ENCODE measurements at regions not wholly inside any gene's neighbourhood (a gene's known extent, or its start where the extent isn't known, plus 50 kb on each side); places are given as distances from the start of the nearest gene placed in this dataset.

- DNase-seq (ENCODE audit: low spot score) = no peak
Measured at GRCh38 chr7:25553580-25554291, 325.4 kb upstream of the NPVF start.

GRCh38 chr7:25557379-25557917 lies 329.2 kb upstream of the NPVF start:
- no peak for DNase-seq (ENCODE audit: low spot score)

DNA sequence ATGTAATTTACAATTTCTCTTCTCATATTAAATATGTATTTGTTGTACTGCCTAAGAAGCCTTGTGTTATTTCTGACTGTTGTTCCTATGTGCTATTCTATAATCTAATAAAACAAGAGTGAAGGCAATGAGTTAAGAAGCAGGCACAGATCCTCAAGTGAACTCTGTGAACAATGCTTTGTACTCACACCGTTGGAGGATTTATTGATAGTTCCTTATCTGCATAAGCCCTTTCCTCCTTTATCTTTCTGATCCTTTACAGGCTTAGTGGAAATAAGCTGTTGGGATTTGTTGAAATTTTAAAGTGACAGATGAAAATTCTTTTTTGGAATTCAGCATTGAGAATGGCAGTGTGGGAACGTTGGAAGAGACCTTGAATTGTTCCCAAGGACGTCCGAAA lies 329.6 kb upstream of the NPVF start:
- no peak for DNase-seq (ENCODE audit: low spot score)

- DNase-seq (ENCODE audit: low spot score) = no peak
Measured at GRCh38 chr7:25558605-25559004, 330.3 kb upstream of the NPVF start.

- no peak for DNase-seq (ENCODE audit: low spot score)
Measured at GRCh38 chr7:25559581-25560367, 331.5 kb upstream of the NPVF start.

- DNase-seq (ENCODE audit: low spot score) = no peak
Measured at GRCh38 chr7:25562673-25563182, 334.4 kb upstream of the NPVF start.

- peak; percentile 9 for DNase-seq (ENCODE audit: low spot score)
Measured at GRCh38 chr7:25565002-25565401, 336.7 kb upstream of the NPVF start.

- peak; percentile 72 for DNase-seq (ENCODE audit: low spot score)
Measured at GRCh38 chr7:25565949-25566348, 337.7 kb upstream of the NPVF start.

GRCh38 chr7:25567430-25567829 lies 339.1 kb upstream of the NPVF start:
- no peak for DNase-seq (ENCODE audit: low spot score)

DNA sequence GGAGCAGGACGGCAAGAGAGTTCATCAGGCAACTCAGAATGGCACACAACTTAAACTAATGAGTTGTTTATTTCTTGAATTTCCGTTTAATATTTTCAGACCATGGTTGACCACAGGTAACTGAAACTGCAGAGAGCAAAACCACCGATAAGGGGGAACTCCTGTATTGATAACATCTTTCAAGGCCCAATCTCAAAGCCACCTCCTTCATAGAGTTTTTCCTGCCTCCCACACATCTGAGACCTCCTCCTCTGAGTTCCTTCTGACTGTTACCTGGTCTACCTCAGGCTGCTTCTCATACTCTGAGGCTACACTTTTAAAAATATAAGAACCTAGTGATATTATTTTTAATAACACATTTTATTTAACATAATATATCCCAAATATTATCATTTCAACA lies 341.5 kb upstream of the NPVF start:
- no peak for DNase-seq (ENCODE audit: low spot score)

- no peak for DNase-seq (ENCODE audit: low spot score)
Measured at GRCh38 chr7:25572423-25572822, 344.1 kb upstream of the NPVF start.

DNA sequence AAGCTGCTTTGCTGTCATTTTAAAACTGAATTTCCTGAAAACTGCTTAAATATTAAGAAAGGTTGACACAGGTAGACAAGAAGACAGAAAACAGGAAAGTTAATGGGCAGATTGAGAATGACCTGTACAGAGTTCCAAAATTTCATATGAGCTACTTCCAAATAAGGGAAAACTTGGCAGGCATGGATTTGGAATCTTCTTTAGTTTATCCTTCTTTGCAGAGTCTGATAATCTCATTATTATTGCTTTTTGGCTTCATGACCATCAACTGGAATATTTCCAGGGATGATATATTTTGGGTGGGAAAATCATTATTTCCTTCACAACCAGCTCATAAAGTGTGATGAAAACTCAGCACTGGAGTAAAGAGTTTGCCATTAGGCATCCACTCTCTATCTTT lies 346.5 kb upstream of the NPVF start:
- DNase-seq (ENCODE audit: low spot score) = no peak

GRCh38 chr7:25575634-25576033 lies 347.3 kb upstream of the NPVF start:
- no peak for DNase-seq (ENCODE audit: low spot score)

GRCh38 chr7:25578991-25579777 lies 350.9 kb upstream of the NPVF start:
- DNase-seq (ENCODE audit: low spot score) = no peak

GRCh38 chr7:25579778-25580075 lies 351.4 kb upstream of the NPVF start:
- DNase-seq (ENCODE audit: low spot score) = no peak

DNA sequence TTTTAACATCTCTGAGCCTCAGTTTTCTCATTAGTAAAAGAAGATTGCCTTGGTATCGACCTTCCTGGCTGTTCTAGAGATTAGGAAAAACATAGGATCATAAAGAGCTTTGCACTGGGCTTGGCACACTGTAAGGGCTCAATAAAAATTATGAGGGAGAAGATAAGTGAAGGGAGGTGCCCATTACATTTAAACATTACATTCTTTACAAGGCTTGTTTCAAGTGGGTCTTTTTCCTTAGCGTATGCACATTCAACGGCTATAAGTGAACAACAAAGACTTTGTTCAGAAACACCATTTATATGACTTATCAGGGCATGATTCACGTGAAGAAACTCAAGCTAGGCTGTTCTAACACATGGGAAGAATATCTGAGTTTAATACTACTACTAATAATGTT lies 351.9 kb upstream of the NPVF start:
- no peak for DNase-seq (ENCODE audit: low spot score)

- peak; percentile 57 for DNase-seq (ENCODE audit: low spot score)
Measured at GRCh38 chr7:25583621-25584020, 355.3 kb upstream of the NPVF start.

DNA sequence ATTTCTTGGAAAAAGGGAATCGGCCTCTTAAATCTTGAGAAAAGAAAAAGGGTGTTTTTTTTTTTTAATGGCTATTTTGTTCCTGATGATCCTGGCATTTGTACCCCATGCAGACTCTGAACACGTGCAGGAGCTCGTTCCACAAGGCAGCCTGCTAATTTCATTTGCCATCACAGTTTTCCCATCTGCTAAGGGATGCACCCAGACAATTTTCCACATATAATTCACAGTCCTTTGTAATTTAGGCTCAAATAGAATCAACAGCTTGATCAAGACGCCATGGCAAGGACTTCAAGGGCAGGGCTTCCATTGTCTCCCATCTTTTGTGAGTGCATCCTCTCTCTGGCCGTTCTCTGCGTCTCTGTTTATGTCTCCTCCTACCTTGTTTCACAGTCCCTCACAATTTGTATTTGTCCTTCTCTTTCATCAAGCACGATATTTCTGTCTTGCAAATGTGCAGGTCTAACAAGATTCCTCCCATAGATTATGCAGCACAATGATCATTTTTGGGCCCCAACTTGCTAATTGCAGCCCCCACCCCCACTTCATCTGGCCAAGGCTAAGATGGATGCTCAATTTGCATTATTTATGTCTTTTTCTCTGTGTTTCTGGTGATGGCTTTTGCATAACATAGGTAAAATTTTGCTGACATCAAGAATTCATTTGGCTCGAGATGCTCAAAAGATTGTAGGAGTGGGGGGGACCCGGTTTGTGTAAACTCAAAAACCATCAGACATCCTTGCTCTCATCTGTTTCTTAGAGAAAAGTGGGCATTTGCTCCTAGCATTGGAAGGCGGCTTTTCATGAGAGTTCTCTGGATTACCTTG lies 356.0 kb upstream of the NPVF start:
- DNase-seq (ENCODE audit: low spot score) = no peak

DNA sequence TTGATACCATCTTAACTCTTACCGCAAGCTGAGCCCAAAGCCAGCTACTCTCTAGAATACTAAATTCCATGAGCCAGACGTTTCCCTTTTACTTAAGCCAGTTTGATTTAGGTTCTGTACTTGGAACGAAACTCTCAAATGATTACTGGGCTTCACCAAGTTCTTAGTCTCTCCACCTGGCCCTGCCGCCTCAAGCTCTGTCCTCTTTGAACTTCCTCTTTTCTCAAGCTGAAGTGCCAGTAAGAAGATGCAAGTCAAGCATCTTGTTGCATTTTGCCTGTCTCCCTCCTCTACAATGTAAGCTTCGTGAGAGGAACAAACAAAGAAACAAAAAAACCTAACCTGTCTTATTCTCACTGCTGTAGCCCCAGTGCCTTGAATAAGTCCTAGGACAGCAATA lies 358.2 kb upstream of the NPVF start:
- DNase-seq (ENCODE audit: low spot score) = peak; percentile 27

DNA sequence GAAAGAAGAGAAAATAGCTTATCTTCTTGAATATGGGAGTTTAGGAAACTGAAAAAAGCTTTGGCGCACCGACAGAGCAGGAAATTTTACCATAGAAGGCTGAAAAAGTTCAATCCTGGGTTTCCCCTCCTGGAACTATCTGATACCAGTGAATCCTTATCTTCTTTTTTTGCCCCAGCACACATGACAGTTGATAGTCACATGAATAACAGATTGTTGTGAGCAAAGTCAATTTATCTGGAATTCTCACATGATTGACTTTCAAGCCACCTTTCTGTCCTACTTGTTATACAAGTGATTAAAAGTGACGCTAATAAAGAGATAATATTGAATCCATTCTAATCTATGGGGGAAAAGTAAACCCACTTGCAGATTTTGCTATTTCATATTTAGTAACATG lies 365.8 kb upstream of the NPVF start:
- DNase-seq (ENCODE audit: low spot score) = no peak

- DNase-seq (ENCODE audit: low spot score) = no peak
Measured at GRCh38 chr7:25594728-25595127, 366.4 kb upstream of the NPVF start.

DNA sequence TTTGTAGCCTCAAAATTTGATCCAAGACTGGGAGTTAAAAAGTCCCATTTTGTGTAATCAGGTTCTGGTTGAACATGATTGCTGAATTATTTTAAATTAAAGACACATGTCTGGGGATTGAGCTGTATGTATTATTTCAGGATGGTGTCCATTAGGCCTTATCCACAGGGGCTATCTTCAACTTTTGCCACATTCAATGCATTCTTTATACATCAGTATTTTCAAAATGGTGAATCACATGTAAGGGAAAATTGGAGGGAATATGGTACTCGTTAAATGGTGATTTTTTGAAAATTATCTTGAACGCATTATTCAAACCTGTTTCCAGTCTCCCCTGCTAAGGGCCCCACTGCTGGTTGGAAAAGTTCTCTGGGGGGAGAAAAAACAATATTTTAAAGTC lies 367.7 kb upstream of the NPVF start:
- no peak for DNase-seq (ENCODE audit: low spot score)

Measured in pons (tissue), 1 donor.